ENCODE measurements at regions not wholly inside any gene's neighbourhood (a gene's known extent, or its start where the extent isn't known, plus 50 kb on each side); places are given as distances from the start of the nearest gene placed in this dataset.
"Not testable (repeated sequence)": the region's sequence is repeated elsewhere in the genome, so short reads cannot be mapped to it uniquely, and the experiment has no call there.

DNA sequence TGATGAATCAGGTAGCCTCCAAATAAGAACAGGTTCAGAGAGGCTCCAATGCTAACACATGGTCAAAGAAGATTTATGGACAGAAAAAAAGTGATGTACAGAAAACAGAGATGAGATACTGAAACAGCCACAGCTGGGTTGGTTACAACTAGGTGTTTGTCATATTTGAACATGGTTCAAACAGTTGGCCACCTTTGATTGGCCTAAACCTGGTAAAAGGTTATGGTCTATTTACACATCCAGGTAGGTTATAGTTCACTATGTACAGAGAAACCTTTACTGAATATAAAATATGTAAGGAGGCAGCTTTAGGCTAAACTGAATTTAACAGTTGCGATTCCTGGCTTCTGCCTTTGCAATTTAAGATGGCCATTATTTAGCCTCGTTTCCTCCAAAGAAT, 134.0 kb upstream of the ZNF366 start:
- no peak for ATAC-seq
- no peak overlapping the region for H3K27ac ChIP-seq (ENCODE audit: low read length)
- H3K4me3 ChIP-seq (ENCODE audit: low read length), result no peak overlapping the region
- no peak overlapping the region for H3K4me2 ChIP-seq (ENCODE audit: low read length)
- no peak for DNase-seq
- H3K9me3 ChIP-seq (ENCODE audit: low read length), result no peaks in the 10 kb centered on the region
- ChIA-PET CTCF (no interaction called here), POLR2A (ENCODE audit: unreplicated experiment) (no interaction called here)
- no peaks in the 10 kb centered on the region for H3F3A ChIP-seq (ENCODE audit: low read length, unreplicated experiment)
- no peaks in the 10 kb centered on the region for H3K36me3 ChIP-seq (ENCODE audit: low read depth, low read length)
- H3K79me2 ChIP-seq (ENCODE audit: low read length), result no peaks in the 10 kb centered on the region
- TF ChIP-seq EZH2phosphoT487 (IDR thresholded peaks at IDR 0.05; ENCODE audit: borderline replicate concordance, low read length) (no peak), CTCF (conservative IDR thresholded peaks at IDR 0.05; ENCODE audit: low read depth, low read length) (no peak), EZH2 (IDR thresholded peaks at IDR 0.05; ENCODE audit: low read length, unreplicated experiment) (no peak)
- H3K4me1 ChIP-seq (ENCODE audit: insufficient read depth, low read length), result no peaks in the 10 kb centered on the region
- no peaks in the 10 kb centered on the region for H3K9me2 ChIP-seq (replicated peaks; ENCODE audit: low read length)
- no peak overlapping the region for H3K9ac ChIP-seq (ENCODE audit: low read length)
- BruUV-seq (replicated peaks), result no TSS peak
- intact Hi-C loops (cut with micrococcal nuclease), result no loop called here
- no peaks in the 10 kb centered on the region for H3K27me3 ChIP-seq (ENCODE audit: low read length)
- no peaks in the 10 kb centered on the region for H4K20me1 ChIP-seq (ENCODE audit: low read length)
- no peak overlapping the region for H2AFZ ChIP-seq (ENCODE audit: low read length)

DNA sequence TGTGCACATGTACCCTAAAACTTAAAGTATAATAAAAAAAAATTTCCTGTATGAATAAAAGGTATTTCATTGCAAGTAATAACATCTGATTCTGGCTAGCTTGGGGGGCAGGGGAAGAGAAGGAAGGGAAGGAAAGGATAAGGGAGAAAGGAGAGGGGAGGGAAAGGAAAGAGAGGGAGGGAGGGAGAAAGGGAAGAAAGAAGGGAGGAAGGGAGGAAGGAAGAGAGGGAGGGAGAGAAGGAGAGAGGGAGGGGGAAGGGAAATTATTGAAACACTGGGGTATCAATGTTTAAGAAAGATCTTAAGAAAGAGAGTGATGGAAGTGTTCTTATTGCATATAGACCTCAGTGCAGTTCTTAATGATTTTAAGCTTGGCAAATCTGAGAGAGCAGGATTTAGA, 129.8 kb upstream of the ZNF366 start:
- Histone ChIP-seq H3K27me3 (ENCODE audit: low read length) (no peaks in the 10 kb centered on the region), H3K79me2 (ENCODE audit: low read length) (no peaks in the 10 kb centered on the region), H3K4me1 (ENCODE audit: insufficient read depth, low read length) (peaks cover 5% of the 10 kb centered on the region; the same call in 1 of the 2 replicates), H3K36me3 (ENCODE audit: low read depth, low read length) (no peaks in the 10 kb centered on the region), H3K4me3 (ENCODE audit: low read length) (no peak overlapping the region), H3K9ac (ENCODE audit: low read length) (no peak overlapping the region), H3K4me2 (ENCODE audit: low read length) (no peak overlapping the region), H2AFZ (ENCODE audit: low read length) (no peak overlapping the region), H4K20me1 (ENCODE audit: low read length) (no peaks in the 10 kb centered on the region), H3K9me2 (replicated peaks; ENCODE audit: low read length) (no peaks in the 10 kb centered on the region), H3K9me3 (ENCODE audit: low read length) (no peaks in the 10 kb centered on the region), H3F3A (ENCODE audit: low read length, unreplicated experiment) (no peaks in the 10 kb centered on the region), H3K27ac (ENCODE audit: low read length) (no peak overlapping the region)
- BruUV-seq (replicated peaks), result no TSS peak
- DNase-seq (no peak), ATAC-seq (no peak)
- CTCF ChIA-PET, result no interaction called here
- TF ChIP-seq CTCF (conservative IDR thresholded peaks at IDR 0.05; ENCODE audit: low read depth, low read length), result no peak
- TF ChIP-seq EZH2phosphoT487 (IDR thresholded peaks at IDR 0.05; ENCODE audit: borderline replicate concordance, low read length), result no peak
- no peak for TF ChIP-seq EZH2 (IDR thresholded peaks at IDR 0.05; ENCODE audit: low read length, unreplicated experiment)
- POLR2A ChIA-PET (ENCODE audit: unreplicated experiment), result no interaction called here
- intact Hi-C loops (cut with micrococcal nuclease), result no loop called here

- H2AFZ ChIP-seq (ENCODE audit: low read length); H3K27me3 ChIP-seq (ENCODE audit: low read length); H3K4me2 ChIP-seq (ENCODE audit: low read length); intact Hi-C loops (cut with micrococcal nuclease); POLR2A ChIA-PET (ENCODE audit: unreplicated experiment); H3K79me2 ChIP-seq (ENCODE audit: low read length); ATAC-seq; H3F3A ChIP-seq (ENCODE audit: low read length, unreplicated experiment); H3K9me2 ChIP-seq (replicated peaks; ENCODE audit: low read length); CTCF ChIA-PET; H3K4me3 ChIP-seq (ENCODE audit: low read length); H3K27ac ChIP-seq (ENCODE audit: low read length); H3K4me1 ChIP-seq (ENCODE audit: insufficient read depth, low read length); H4K20me1 ChIP-seq (ENCODE audit: low read length); DNase-seq; H3K36me3 ChIP-seq (ENCODE audit: low read depth, low read length); BruUV-seq (replicated peaks); H3K9ac ChIP-seq (ENCODE audit: low read length); H3K9me3 ChIP-seq (ENCODE audit: low read length): not testable (repeated sequence)
Observed at GRCh38 chr5:72636565-72636964, 129.4 kb upstream of the ZNF366 start.

All from PC-3 (cell line).